MV-4-11 (cell line): ENCODE measurements at regions not wholly inside any gene's neighbourhood (a gene's known extent, or its start where the extent isn't known, plus 50 kb on each side); places are given as distances from the start of the nearest gene placed in this dataset.

ENCODE experiments used
- DNase-seq: peaks from one replicate; lab custom pipeline; 2025; lab: John Stamatoyannopoulos, UW

DNA sequence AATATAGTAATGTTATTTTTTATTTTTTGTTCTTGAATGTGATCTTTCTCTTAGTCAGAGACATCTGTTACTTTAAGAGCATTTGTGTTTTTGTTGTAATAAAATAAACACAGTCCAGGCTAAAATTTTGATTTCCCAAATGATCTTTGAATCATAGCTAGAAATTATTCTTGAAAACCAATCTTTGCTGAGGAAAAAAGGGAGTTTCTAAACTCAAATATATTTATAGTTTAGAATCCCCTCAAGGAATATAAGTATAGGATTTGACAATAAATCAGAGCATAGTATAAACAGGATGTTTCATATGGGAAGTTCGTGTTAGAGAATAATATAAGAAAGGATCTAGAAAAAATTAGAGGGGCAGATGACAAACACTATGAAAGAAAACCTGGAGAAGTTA lies 118.8 kb upstream of the ADAMTS19 start:
- no peak for DNase-seq

DNA sequence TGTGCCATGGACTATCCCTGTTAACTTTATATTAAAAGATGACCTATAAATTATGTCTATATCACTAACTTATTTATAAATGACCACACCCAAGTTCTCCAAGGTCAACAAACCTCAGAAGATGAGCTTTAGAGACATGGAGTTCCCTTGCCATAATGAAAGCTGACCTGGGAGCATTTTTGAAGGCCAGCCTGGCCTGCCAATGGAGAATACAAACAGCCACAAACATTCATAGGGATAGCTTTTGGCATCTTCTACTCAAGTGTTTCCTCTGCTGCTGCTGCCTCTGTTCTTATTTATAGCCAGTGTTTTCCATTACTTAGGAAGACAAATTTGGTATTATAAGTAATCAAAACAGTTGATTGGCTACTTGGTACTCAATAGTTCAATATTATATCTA lies 117.3 kb upstream of the ADAMTS19 start:
- DNase-seq = no peak

GRCh38 chr5:129345213-129345924 lies 114.7 kb upstream of the ADAMTS19 start:
- DNase-seq = no peak

DNA sequence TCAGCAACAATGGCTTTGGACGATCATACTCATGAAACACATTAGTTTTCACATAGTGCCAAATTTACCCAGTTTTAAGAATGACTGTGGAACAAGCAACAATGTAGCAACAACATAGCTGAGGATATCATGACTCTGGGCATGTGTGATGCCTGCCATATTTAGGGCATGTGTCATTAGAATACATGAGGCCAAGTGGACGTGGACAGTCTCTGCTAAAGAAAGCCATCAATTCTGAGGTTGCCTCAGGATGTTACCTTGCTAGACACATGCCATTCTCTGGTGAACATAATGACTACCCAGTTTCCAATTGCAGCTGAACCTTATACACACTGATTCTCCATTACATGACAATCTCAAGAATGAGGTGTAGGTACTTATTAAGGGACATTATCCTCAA lies 103.3 kb upstream of the ADAMTS19 start:
- no peak for DNase-seq

DNA sequence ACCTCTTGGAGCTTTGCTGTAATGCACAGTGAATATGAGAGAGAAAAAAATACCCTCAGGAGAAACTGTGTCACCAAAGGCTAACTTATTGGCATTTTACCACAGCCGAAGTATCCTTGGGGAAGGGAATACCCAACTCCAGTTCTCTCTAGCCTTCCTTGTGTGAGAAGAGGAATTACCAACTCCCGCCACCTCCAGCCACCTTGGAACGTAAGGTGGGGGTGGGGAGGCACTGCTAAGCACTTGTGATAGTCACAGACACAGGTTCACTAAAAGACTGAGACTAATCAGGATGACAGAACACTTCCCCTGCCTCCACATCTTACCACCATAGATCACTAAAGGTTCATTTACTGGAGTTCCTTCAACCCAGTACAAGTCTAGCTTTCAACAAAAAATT lies 102.0 kb upstream of the ADAMTS19 start:
- DNase-seq = no peak

DNA sequence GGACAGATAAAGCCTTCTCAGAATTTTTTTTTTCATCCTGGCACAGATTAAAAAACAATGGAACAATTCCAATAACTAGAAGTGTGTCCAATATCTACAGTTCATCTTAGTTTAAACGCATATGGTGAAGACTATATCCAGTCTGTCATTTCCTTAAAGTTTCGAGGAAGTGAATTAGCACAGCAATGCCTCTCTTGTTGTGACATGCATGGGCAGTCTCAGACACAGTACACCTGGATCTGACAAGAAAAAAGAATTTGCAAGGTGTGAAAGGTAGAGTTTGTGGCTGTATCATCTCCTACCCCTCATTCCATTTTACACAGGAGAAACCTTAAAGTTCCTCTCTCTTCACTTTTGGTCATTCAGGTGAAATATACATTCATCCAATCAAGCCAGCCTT lies 100.6 kb upstream of the ADAMTS19 start:
- DNase-seq = no peak

GRCh38 chr5:129361441-129362025 lies 98.6 kb upstream of the ADAMTS19 start:
- DNase-seq = no peak

DNA sequence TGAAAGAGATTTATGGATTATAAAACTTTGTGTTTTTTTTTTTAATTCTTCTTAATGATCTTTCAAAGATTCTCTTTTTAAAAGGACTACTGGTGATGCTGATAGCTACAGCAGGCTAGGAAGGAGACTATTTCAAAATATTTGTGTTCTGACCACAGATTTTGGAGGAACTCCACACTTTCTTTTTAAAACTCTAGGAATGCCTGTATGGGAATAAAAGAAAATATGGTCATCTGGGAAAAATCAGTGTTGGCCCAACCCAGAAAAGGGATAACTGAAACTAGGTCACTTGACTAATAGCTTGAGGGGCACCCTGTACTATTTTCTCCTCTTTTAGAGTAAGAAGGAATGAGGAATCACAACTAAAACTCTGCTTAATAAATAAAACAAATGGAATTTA lies 97.6 kb upstream of the ADAMTS19 start:
- no peak for DNase-seq

- no peak for DNase-seq
Measured at GRCh38 chr5:129363991-129364390, 96.1 kb upstream of the ADAMTS19 start.

GRCh38 chr5:129367883-129368282 lies 92.2 kb upstream of the ADAMTS19 start:
- DNase-seq = peak; percentile 84

DNA sequence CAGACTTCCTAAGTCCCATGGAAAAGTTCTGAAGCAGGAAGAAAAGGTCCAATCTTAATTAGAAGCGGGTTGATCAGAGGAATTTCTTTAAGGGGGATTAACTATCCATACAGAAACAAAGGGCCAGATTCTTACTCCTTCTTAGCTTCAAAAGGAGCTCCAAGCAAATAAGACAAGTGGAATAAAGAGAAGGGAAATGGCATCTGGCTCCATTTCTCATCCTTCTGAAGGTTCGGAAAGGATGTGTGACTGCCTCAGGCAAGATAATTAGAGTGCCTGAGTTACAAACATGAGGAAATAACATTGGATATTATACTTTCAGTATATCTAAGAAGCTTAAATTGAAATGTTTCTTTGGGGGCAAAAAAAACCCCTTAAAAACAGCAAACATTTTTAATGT lies 88.1 kb upstream of the ADAMTS19 start:
- no peak for DNase-seq

DNA sequence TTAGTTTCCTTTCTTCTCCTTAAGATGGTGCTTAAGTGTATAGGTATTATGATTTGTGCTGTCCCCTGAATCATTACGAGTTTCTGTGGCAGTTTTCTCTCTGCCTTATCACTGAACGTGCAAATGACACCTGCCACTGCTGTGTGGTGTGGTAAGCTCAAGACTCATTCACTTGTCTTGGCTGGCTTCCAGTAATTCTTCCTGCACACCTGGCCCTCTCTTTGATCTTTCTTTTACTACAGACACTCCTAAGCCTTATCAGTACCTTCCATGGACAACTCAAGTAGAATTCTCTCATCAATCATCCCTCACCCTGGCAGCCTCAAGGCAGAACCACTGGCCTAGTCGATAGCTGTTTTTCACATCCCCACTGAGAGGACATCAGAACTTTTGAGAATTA lies 82.6 kb upstream of the ADAMTS19 start:
- DNase-seq = no peak

DNA sequence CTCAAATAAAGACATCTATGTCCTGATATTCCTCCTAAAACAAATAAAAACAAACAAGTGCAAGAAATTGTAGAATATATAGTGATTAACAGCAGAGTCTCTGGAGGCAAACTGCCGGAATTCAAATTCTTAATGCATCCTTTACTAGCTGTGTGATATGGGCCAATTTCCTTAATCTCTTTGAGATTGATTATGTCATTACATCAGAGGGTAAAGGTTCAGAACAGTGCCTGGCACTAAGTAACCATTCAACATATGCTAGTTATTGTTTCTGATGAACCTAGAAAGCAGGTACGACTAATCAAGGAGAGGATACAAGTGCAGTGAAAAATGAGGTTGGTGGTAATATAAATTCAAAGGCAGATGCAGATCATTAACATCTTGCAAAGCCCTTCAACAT lies 81.1 kb upstream of the ADAMTS19 start:
- no peak for DNase-seq

DNA sequence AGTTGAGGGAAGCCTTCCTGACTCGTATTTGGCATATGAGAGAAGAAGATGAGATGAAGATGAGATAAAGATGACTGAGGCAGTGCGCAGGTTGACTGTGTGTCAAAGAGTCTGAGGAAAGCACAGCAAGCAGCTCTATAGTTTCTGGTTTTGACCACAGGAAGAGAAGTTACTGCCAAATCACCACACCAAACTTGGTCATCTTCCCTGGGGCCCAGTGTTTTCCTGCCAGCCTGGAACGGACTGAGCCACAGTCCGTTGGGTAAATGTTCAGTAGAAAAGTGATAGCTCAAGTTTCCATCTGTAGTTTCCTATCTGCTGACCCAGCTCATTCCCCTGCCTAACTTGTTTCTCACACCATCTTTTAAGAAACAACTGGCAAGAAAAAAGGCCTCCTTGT lies 80.7 kb upstream of the ADAMTS19 start:
- DNase-seq = no peak

- DNase-seq = no peak
Measured at GRCh38 chr5:129382921-129383672, 77.0 kb upstream of the ADAMTS19 start.

DNA sequence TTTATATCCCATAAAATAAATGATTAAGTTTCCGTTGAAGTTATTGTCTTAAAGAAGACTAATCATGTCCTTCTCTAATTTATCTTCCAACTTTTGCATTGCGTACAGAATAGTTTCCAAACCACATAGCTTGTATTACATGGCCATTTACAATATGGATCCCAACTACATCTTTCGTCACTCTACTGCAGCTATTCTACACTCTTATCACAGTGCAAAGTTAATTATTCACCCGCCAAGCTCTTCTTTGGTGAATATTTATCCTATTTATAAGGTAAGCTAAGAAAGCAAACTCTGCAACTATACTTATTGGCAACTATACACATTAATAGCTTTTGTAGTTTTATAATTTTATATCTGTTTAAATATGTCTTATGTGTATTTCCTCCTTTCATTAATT lies 75.9 kb upstream of the ADAMTS19 start:
- no peak for DNase-seq

DNA sequence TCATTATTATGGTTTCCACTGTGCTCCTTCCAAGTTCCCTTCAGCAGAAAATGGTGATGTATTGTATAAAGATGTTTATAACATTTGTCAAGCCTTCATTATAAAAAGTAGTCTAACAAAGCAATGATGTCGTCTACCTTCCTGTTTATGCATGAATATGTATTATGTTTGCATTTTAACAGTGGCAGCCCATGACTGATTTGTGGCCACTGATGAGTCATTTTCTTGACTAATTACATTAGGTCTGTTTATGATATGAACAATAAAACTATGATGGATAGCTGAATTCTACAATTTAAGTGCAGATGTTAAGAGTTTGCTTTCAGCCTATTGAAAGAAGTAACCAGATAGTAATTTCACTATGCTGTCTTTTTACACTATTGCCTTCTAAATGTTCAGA lies 75.4 kb upstream of the ADAMTS19 start:
- no peak for DNase-seq

DNA sequence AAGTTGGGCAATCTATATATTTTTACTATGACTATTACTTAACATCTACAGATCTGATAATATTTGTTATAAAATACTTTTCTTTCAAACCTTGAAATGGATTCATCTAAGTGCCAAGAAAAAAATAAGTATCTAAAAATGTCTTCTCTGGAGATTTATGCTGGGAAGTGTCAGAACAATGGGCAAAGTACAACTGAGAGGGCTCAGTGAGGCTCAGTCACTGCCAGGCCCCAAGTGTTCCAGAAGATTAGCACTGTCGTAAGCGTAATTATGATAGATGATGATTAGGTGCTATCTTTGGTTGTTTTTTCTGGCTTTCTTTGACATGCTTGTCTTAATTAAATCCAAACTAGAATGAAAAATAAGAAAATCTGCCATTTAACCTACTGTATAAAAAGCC lies 72.2 kb upstream of the ADAMTS19 start:
- DNase-seq = no peak

GRCh38 chr5:129392681-129393080 lies 67.4 kb upstream of the ADAMTS19 start:
- no peak for DNase-seq

DNA sequence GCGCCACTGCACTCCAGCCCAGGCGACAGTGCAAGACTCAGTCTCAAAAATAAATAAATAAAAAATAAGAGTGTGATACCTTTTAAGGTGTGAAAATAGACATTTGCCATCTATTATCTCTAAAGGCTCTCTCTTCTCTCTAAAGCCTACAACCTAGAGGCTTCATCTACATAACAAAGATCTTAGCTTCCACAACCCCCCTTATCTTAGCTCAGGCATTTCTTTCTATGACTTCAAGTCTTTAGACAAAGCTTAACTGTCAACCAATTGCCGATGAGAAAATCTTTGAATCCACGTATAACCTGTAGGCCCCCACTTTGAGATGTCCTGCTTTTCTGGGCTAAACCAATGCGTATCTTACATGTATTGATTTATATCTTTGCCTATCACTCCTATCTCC lies 64.9 kb upstream of the ADAMTS19 start:
- DNase-seq = no peak

- DNase-seq = no peak
Measured at GRCh38 chr5:129398026-129398678, 61.9 kb upstream of the ADAMTS19 start.

DNA sequence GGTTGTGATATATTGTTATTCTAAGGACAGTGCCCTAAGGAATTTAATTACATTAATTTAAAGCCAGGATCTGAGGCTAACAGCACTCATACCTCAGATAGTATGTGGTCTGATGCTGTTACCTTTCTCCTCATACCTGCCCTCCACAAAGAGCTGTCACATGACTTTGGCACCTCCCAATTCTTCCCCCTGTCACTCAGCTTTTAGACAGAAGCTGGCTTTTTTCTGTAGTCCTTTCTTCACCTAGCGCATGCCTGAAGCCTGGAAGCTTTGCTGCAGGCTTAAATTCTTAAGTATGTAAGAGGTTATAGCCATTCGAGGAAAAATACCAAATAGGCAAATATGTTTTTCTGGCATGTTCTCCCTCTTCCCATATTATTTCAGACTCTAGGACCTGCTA lies 61.0 kb upstream of the ADAMTS19 start:
- no peak for DNase-seq

DNA sequence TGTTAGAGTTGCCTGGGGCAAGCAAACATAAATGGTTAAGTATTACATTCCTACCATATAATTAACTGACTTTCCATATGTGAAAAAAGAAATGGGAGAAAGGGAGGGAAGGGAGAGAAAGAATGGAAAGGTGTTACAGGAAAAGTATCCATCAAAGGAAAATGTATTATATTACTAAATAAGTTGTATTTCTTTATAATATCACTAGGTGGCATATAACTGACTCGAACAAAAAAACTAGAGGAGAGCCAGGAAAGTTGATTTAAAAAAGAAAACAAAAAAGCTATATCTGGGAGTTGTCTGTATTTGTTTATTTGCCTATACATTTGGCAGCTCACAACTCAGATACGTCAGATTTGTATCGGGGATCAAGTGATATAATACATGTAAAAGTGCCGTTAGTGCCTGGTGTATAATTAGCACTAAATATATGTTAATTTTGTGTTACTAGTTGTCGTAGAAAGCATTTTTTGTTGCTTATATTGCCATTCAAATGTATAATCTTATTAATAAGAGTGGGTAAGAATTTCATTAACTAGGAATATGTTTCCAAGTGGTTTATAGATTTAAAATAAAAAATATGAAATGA lies 59.6 kb upstream of the ADAMTS19 start:
- no peak for DNase-seq
